ENCODE measurements at regions not wholly inside any gene's neighbourhood (a gene's known extent, or its start where the extent isn't known, plus 50 kb on each side); places are given as distances from the start of the nearest gene placed in this dataset.

DNA sequence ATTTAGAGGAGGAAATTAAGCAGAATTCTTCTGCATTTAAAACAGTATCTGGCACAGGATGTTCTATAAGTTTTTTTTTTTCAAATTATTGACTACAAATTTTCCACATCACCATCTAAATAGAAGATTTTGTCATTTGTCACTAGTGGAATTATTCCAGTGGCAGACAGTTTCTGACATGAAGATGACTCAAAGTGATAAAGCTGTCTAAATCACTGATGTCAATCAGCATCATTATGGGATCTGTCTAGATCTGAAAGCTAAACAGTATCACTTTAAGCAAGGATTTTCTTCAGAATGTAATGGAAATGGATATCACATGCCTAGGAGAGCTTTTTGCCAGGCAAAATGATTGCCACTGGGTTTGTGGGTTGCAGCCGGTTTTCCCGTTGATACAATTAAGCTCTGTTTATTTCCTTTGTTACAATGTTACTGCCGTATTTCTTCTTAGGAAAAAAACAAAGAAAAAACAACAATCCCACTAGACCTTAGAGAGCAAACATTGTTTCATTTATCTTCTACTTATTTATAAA, 1657.0 kb upstream of the PRR20A start:
- Histone ChIP-seq H4K20me1 (ENCODE audit: insufficient read depth, low read length) (no peaks in the 10 kb centered on the region), H3K36me3 (ENCODE audit: insufficient read depth, low read length) (no peaks in the 10 kb centered on the region), H3K9me3 (ENCODE audit: insufficient read depth, low read depth, low read length) (no peaks in the 10 kb centered on the region), H2AFZ (ENCODE audit: low read depth, low read length) (no peak overlapping the region), H3K4me1 (ENCODE audit: insufficient read depth, low read length) (no peaks in the 10 kb centered on the region), H3K4me3 (ENCODE audit: insufficient read depth, low read depth, low read length) (no peak overlapping the region), H3K4me2 (ENCODE audit: low read length) (no peak overlapping the region), H3K27me3 (ENCODE audit: insufficient read depth, low read length) (no peaks in the 10 kb centered on the region), H3K9ac (ENCODE audit: low read length) (no peak overlapping the region), H3K79me2 (ENCODE audit: insufficient read depth, low read length) (no peaks in the 10 kb centered on the region), H3K27ac (ENCODE audit: low read depth, low read length) (no peak overlapping the region)
- TF ChIP-seq CTCF (IDR thresholded peaks at IDR 0.05; ENCODE audit: insufficient read depth, low read depth, low read length) (no peak), EZH2 (IDR thresholded peaks at IDR 0.05; ENCODE audit: insufficient read depth, low read length) (no peak)
- no peak overlapping the region for H3K27ac Mint-ChIP-seq (ENCODE audit: unreplicated experiment)
- FAIRE-seq: no peak
- no peaks in the 10 kb centered on the region for H3K9me3 Mint-ChIP-seq (ENCODE audit: unreplicated experiment)
- no peaks in the 10 kb centered on the region for H3K4me1 Mint-ChIP-seq (ENCODE audit: low read depth, unreplicated experiment)
- no peaks in the 10 kb centered on the region for H3K27me3 Mint-ChIP-seq (ENCODE audit: low read depth, unreplicated experiment)
- no peak for DNase-seq (ENCODE audit: low read depth)
- H3K4me3 Mint-ChIP-seq (ENCODE audit: unreplicated experiment): no peak overlapping the region
- no peaks in the 10 kb centered on the region for H3K36me3 Mint-ChIP-seq (ENCODE audit: low read depth, unreplicated experiment)

GRCh38 chr13:55493297-55493696, 1647.4 kb upstream of the PRR20A start:
- DNase-seq (ENCODE audit: low read depth) (no peak), FAIRE-seq (no peak)
- no peak overlapping the region for H3K27ac Mint-ChIP-seq (ENCODE audit: unreplicated experiment)
- H3K79me2 ChIP-seq (ENCODE audit: insufficient read depth, low read length): no peaks in the 10 kb centered on the region
- H3K4me3 Mint-ChIP-seq (ENCODE audit: unreplicated experiment): no peak overlapping the region
- no peak overlapping the region for H2AFZ ChIP-seq (ENCODE audit: low read depth, low read length)
- no peaks in the 10 kb centered on the region for H3K4me1 ChIP-seq (ENCODE audit: insufficient read depth, low read length)
- no peaks in the 10 kb centered on the region for H3K27me3 ChIP-seq (ENCODE audit: insufficient read depth, low read length)
- no peaks in the 10 kb centered on the region for H3K4me1 Mint-ChIP-seq (ENCODE audit: low read depth, unreplicated experiment)
- no peak overlapping the region for H3K4me3 ChIP-seq (ENCODE audit: insufficient read depth, low read depth, low read length)
- H3K27me3 Mint-ChIP-seq (ENCODE audit: low read depth, unreplicated experiment): no peaks in the 10 kb centered on the region
- H3K36me3 ChIP-seq (ENCODE audit: insufficient read depth, low read length): no peaks in the 10 kb centered on the region
- no peak overlapping the region for H3K9ac ChIP-seq (ENCODE audit: low read length)
- no peaks in the 10 kb centered on the region for H4K20me1 ChIP-seq (ENCODE audit: insufficient read depth, low read length)
- H3K4me2 ChIP-seq (ENCODE audit: low read length): no peak overlapping the region
- H3K36me3 Mint-ChIP-seq (ENCODE audit: low read depth, unreplicated experiment): no peaks in the 10 kb centered on the region
- no peaks in the 10 kb centered on the region for H3K9me3 Mint-ChIP-seq (ENCODE audit: unreplicated experiment)
- TF ChIP-seq EZH2 (IDR thresholded peaks at IDR 0.05; ENCODE audit: insufficient read depth, low read length) (no peak), CTCF (IDR thresholded peaks at IDR 0.05; ENCODE audit: insufficient read depth, low read depth, low read length) (no peak)
- H3K27ac ChIP-seq (ENCODE audit: low read depth, low read length): no peak overlapping the region
- H3K9me3 ChIP-seq (ENCODE audit: insufficient read depth, low read depth, low read length): no peaks in the 10 kb centered on the region

DNA sequence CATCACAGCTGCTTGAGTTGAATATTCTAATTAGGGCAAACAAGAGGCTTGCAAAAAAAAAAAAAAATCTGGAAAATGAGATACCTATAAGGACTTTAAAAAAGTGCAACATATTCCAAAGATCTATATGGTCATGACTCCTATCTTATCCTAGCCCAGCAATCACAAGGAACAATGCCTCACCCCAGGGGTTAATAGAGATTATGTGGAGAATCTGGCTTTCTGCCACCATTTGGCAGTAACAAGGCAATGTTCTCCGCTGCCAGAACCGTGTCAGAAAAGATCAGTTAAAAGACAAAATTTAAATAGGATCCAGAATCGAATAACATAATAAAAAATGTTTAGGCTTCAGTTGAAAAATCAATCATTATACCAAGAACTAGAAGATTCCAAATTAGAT, 1643.2 kb upstream of the PRR20A start:
- Histone ChIP-seq H3K27me3 (ENCODE audit: insufficient read depth, low read length) (no peaks in the 10 kb centered on the region), H3K4me2 (ENCODE audit: low read length) (no peak overlapping the region), H3K4me1 (ENCODE audit: insufficient read depth, low read length) (no peaks in the 10 kb centered on the region), H3K27ac (ENCODE audit: low read depth, low read length) (no peak overlapping the region), H3K9me3 (ENCODE audit: insufficient read depth, low read depth, low read length) (peaks cover 3% of the 10 kb centered on the region), H3K79me2 (ENCODE audit: insufficient read depth, low read length) (no peaks in the 10 kb centered on the region), H3K4me3 (ENCODE audit: insufficient read depth, low read depth, low read length) (no peak overlapping the region), H3K9ac (ENCODE audit: low read length) (no peak overlapping the region), H2AFZ (ENCODE audit: low read depth, low read length) (no peak overlapping the region), H3K36me3 (ENCODE audit: insufficient read depth, low read length) (no peaks in the 10 kb centered on the region), H4K20me1 (ENCODE audit: insufficient read depth, low read length) (no peaks in the 10 kb centered on the region)
- no peaks in the 10 kb centered on the region for H3K9me3 Mint-ChIP-seq (ENCODE audit: unreplicated experiment)
- DNase-seq (ENCODE audit: low read depth) (no peak), FAIRE-seq (no peak)
- TF ChIP-seq CTCF (IDR thresholded peaks at IDR 0.05; ENCODE audit: insufficient read depth, low read depth, low read length) (no peak), EZH2 (IDR thresholded peaks at IDR 0.05; ENCODE audit: insufficient read depth, low read length) (no peak)
- H3K4me3 Mint-ChIP-seq (ENCODE audit: unreplicated experiment): no peak overlapping the region
- no peaks in the 10 kb centered on the region for H3K36me3 Mint-ChIP-seq (ENCODE audit: low read depth, unreplicated experiment)
- no peaks in the 10 kb centered on the region for H3K27me3 Mint-ChIP-seq (ENCODE audit: low read depth, unreplicated experiment)
- H3K27ac Mint-ChIP-seq (ENCODE audit: unreplicated experiment): no peak overlapping the region
- no peaks in the 10 kb centered on the region for H3K4me1 Mint-ChIP-seq (ENCODE audit: low read depth, unreplicated experiment)

Data from astrocyte (in vitro differentiated cells and primary cell).